H9 (cell line): ENCODE measurements at regions not wholly inside any gene's neighbourhood (a gene's known extent, or its start where the extent isn't known, plus 50 kb on each side); places are given as distances from the start of the nearest gene placed in this dataset.
A peak's percentile ranks its signal among the peaks of the same experiment; 100 is the strongest.

ENCODE experiments used
- DNase-seq: peaks from one replicate; pipeline ENCODE4 v3.0.0-alpha.2; 2017
- H2AFZ ChIP-seq: one replicate; pipeline ENCODE4 v1.6.1; 2013; ENCODE audit warnings: mild to moderate bottlenecking, low read length, control low read depth, moderate library complexity
- H2AK5ac ChIP-seq: 2 replicates; pipeline ENCODE4 v1.6.1; 2013; ENCODE audit warnings: low read length, control low read depth, mixed read lengths; ENCODE audit not compliant: insufficient read length
- H2BK120ac ChIP-seq: one replicate; pipeline ENCODE4 v1.6.1; 2013; ENCODE audit warnings: low read depth, mild to moderate bottlenecking, low read length, control low read depth, inconsistent platforms; ENCODE audit not compliant: poor library complexity, severe bottlenecking
- H2BK12ac ChIP-seq: 2 replicates; pipeline ENCODE4 v1.6.1; 2013; ENCODE audit warnings: low read length, control low read depth, mixed read lengths, low read depth; ENCODE audit not compliant: insufficient read length
- H2BK15ac ChIP-seq: 2 replicates; pipeline ENCODE4 v1.6.1; 2013; ENCODE audit warnings: low read depth, low read length, control low read depth
- H2BK20ac ChIP-seq: one replicate; pipeline ENCODE4 v1.6.1; 2013; ENCODE audit warnings: low read depth, mild to moderate bottlenecking, low read length, control low read depth, inconsistent platforms; ENCODE audit not compliant: poor library complexity, severe bottlenecking
- H2BK5ac ChIP-seq: 2 replicates; pipeline ENCODE4 v1.6.1; 2013; ENCODE audit warnings: low read length, control low read depth, mixed read lengths; ENCODE audit not compliant: insufficient read length
- H3K14ac ChIP-seq: 2 replicates; pipeline ENCODE4 v1.6.1; 2013; ENCODE audit warnings: low read length, control low read depth; ENCODE audit not compliant: insufficient read depth
- H3K18ac ChIP-seq: 2 replicates; pipeline ENCODE4 v1.6.1; 2013; ENCODE audit warnings: low read depth, mild to moderate bottlenecking, mixed read lengths, low read length, control low read depth; ENCODE audit not compliant: insufficient read length
- H3K23ac ChIP-seq: 2 replicates; pipeline ENCODE4 v1.6.1; 2013; ENCODE audit warnings: low read length, control low read depth, mixed read lengths, low read depth; ENCODE audit not compliant: insufficient read length
- H3K23me2 ChIP-seq: 2 replicates; pipeline ENCODE4 v1.6.1; 2013; ENCODE audit warnings: low read depth, mild to moderate bottlenecking, mixed read lengths, low read length, control low read depth; ENCODE audit not compliant: insufficient read length, poor library complexity, severe bottlenecking
- H3K27ac ChIP-seq: 2 replicates; pipeline ENCODE4 v1.5.1; 2013; ENCODE audit warnings: low read length, control low read depth, mixed read lengths, low read depth; ENCODE audit not compliant: insufficient read length
- H3K27me3 ChIP-seq: 2 replicates; pipeline ENCODE4 v1.6.1; 2013; ENCODE audit warnings: low read length, control low read depth, inconsistent platforms; ENCODE audit not compliant: insufficient read depth
- H3K4ac ChIP-seq: 2 replicates; pipeline ENCODE4 v1.6.1; 2013; ENCODE audit warnings: low read depth, mild to moderate bottlenecking, control low read depth, inconsistent platforms, low read length, moderate library complexity
- H3K4me1 ChIP-seq: 2 replicates; pipeline ENCODE4 v1.6.1; 2013; ENCODE audit warnings: low read length, control low read depth, inconsistent platforms; ENCODE audit not compliant: insufficient read depth
- H3K4me2 ChIP-seq: 2 replicates; pipeline ENCODE4 v1.6.1; 2013; ENCODE audit warnings: low read length, control low read depth, mixed read lengths; ENCODE audit not compliant: insufficient read length, insufficient read depth
- H3K56ac ChIP-seq: 2 replicates; pipeline ENCODE4 v1.6.1; 2013; ENCODE audit warnings: low read depth, mild to moderate bottlenecking, mixed read lengths, low read length, control low read depth; ENCODE audit not compliant: insufficient read length
- H3K79me1 ChIP-seq: 2 replicates; pipeline ENCODE4 v1.6.1; 2013; ENCODE audit warnings: low read depth, mild to moderate bottlenecking, moderate library complexity, low read length, control low read depth, inconsistent platforms; ENCODE audit not compliant: insufficient read depth, poor library complexity, severe bottlenecking
- H3K79me2 ChIP-seq: 2 replicates; pipeline ENCODE4 v1.6.1; 2013; ENCODE audit warnings: low read length, control low read depth, inconsistent platforms; ENCODE audit not compliant: insufficient read depth
- H3K9ac ChIP-seq: 2 replicates; pipeline ENCODE4 v1.6.1; 2013; ENCODE audit warnings: low read length, control low read depth, mixed read lengths; ENCODE audit not compliant: insufficient read length; ENCODE audit errors: extremely low read depth
- H3K9me3 ChIP-seq: one replicate; pipeline ENCODE4 v1.6.1; 2013; ENCODE audit warnings: low read depth, low read length, inconsistent platforms; ENCODE audit not compliant: control insufficient read depth
- H3T11ph ChIP-seq: one replicate; pipeline ENCODE4 v1.6.1; 2013; ENCODE audit warnings: mild to moderate bottlenecking, low read length, control low read depth, inconsistent platforms
- H4K20me1 ChIP-seq: one replicate; pipeline ENCODE4 v1.6.1; 2013; ENCODE audit not compliant: control insufficient read depth, insufficient read length, insufficient read depth
- H4K5ac ChIP-seq: 2 replicates; pipeline ENCODE4 v1.6.1; 2013; ENCODE audit warnings: low read depth, mild to moderate bottlenecking, mixed read lengths, low read length, control low read depth; ENCODE audit not compliant: insufficient read length
- H4K8ac ChIP-seq: replicated peaks from 2 replicates; pipeline ENCODE4 v1.6.1; 2013; ENCODE audit warnings: low read length, control low read depth, mixed read lengths, low read depth; ENCODE audit not compliant: insufficient read length
- H4K91ac ChIP-seq: 2 replicates; pipeline ENCODE4 v1.6.1; 2013; ENCODE audit warnings: low read depth, mild to moderate bottlenecking, moderate library complexity, mixed read lengths, low read length, control low read depth; ENCODE audit not compliant: insufficient read length
- H3K27ac Mint-ChIP-seq, 3 experiments: 2 replicates in 2 of 3; 3 replicates in 1 of 3; pipeline ENCODE4 v1.8.0; 2020 to 2021; ENCODE audit warnings: mixed read lengths in 3 of 3, mild to moderate bottlenecking in 1 of 3, moderate library complexity in 1 of 3
- H3K27me3 Mint-ChIP-seq: 2 replicates; pipeline ENCODE4 v1.8.0; 2021; ENCODE audit warnings: low read depth, mild to moderate bottlenecking, moderate library complexity, mixed read lengths
- H3K36me3 Mint-ChIP-seq, 3 experiments: 2 replicates in 2 of 3; 3 replicates in 1 of 3; pipeline ENCODE4 v1.8.0; 2020 to 2021; ENCODE audit warnings: low read depth in 3 of 3, mixed read lengths in 3 of 3; ENCODE audit not compliant: insufficient read depth in 1 of 3
- H3K4me1 Mint-ChIP-seq, 2 experiments: 2 replicates each; pipeline ENCODE4 v1.8.0; 2020; ENCODE audit warnings: mixed read lengths in 2 of 2
- H3K4me3 Mint-ChIP-seq, 2 experiments: 2 replicates in 1 of 2; 3 replicates in 1 of 2; pipeline ENCODE4 v1.8.0; 2020 to 2021; ENCODE audit warnings: mild to moderate bottlenecking in 2 of 2, mixed read lengths in 2 of 2, moderate library complexity in 1 of 2
- H3K9me3 Mint-ChIP-seq, 2 experiments: 2 replicates in 1 of 2; 3 replicates in 1 of 2; pipeline ENCODE4 v1.8.0; 2020; ENCODE audit warnings: mild to moderate bottlenecking in 2 of 2, mixed read lengths in 2 of 2, moderate library complexity in 1 of 2
- WGBS: extraction: QIAGEN DNeasy Blood & Tissue Kit; methylation state at CpG from one replicate; pipeline ENCODE4 v1.1.7; 2013; ENCODE audit warnings: missing lambda C conversion rate, low lambda C conversion rate, mixed read lengths; ENCODE audit not compliant: insufficient read length; ENCODE audit errors: extremely low coverage; 5-methylcytosine and 5-hydroxymethylcytosine counted together
- TF ChIP-seq, protein P1 (sequence below): fragments of 200-600 bp; sonication (generic); conservative IDR thresholded peaks from 3 replicates; pipeline ENCODE4 v1.8.0; 2021; ENCODE audit warnings: antibody characterized with exemption, mild to moderate bottlenecking

- Histone ChIP-seq H4K20me1 (peaks cover 5% of the 10 kb centered on the region), H3K4me2 (peak overlapping the region; percentile 5), H3T11ph (no peak overlapping the region), H3K9ac (no peak overlapping the region), H4K8ac (no peak overlapping the region), H3K27me3 (no peaks in the 10 kb centered on the region), H3K18ac (no peak overlapping the region), H2AFZ (no peak overlapping the region), H3K79me2 (no peaks in the 10 kb centered on the region), H3K23me2 (no peaks in the 10 kb centered on the region), H3K79me1 (no peaks in the 10 kb centered on the region), H3K23ac (no peak overlapping the region), H4K91ac (no peak overlapping the region), H2BK15ac (no peak overlapping the region), H4K5ac (no peak overlapping the region), H2BK5ac (no peak overlapping the region), H2BK120ac (no peak overlapping the region), H2BK12ac (peak overlapping the region; percentile 63), H2AK5ac (no peak overlapping the region), H3K14ac (peak overlapping the region; percentile 16; the same call in 1 of the 2 replicates), H3K4ac (no peak overlapping the region), H2BK20ac (no peak overlapping the region), H3K9me3 (no peaks in the 10 kb centered on the region), H3K56ac (peak overlapping the region; percentile 14), H3K27ac (peak overlapping the region; percentile 53), H3K4me1 (peaks cover 22% of the 10 kb centered on the region; the same call in 1 of the 2 replicates)
- TF ChIP-seq, protein P1, sequence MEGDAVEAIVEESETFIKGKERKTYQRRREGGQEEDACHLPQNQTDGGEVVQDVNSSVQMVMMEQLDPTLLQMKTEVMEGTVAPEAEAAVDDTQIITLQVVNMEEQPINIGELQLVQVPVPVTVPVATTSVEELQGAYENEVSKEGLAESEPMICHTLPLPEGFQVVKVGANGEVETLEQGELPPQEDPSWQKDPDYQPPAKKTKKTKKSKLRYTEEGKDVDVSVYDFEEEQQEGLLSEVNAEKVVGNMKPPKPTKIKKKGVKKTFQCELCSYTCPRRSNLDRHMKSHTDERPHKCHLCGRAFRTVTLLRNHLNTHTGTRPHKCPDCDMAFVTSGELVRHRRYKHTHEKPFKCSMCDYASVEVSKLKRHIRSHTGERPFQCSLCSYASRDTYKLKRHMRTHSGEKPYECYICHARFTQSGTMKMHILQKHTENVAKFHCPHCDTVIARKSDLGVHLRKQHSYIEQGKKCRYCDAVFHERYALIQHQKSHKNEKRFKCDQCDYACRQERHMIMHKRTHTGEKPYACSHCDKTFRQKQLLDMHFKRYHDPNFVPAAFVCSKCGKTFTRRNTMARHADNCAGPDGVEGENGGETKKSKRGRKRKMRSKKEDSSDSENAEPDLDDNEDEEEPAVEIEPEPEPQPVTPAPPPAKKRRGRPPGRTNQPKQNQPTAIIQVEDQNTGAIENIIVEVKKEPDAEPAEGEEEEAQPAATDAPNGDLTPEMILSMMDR, result no peak
- Mint-ChIP-seq H3K4me3 (peak overlapping the region; percentile 12 to 69; a peak in 4 of 5 replicates), H3K36me3 (no peaks in the 10 kb centered on the region; a peak in 1 of 7 replicates), H3K27ac (peak overlapping the region; percentile 92 to 98 (median 96)), H3K27me3 (no peaks in the 10 kb centered on the region), H3K9me3 (no peaks in the 10 kb centered on the region), H3K4me1 (peaks cover 36 to 61% of the 10 kb centered on the region in 2 experiments)
- peak; percentile 91 for DNase-seq
- no CpG with 5 or more reads among the region's 19 CpGs for WGBS
Observed at GRCh38 chr17:77420804-77421629, 280.2 kb downstream of the SEC14L1 start.
